Urinary bladder (tissue), 3 donors: ENCODE measurements at regions not wholly inside any gene's neighbourhood (a gene's known extent, or its start where the extent isn't known, plus 50 kb on each side); places are given as distances from the start of the nearest gene placed in this dataset.
"Not testable (repeated sequence)": the region's sequence is repeated elsewhere in the genome, so short reads cannot be mapped to it uniquely, and the experiment has no call there.

Source experiments
- DNase-seq: peaks from one replicate; pipeline ENCODE4 v3.0.0-alpha.2; 2015; ENCODE audit errors: extremely low spot score
- H3K27ac ChIP-seq: one replicate; pipeline ENCODE4 v1.5.1; 2013; ENCODE audit warnings: low read depth, mild to moderate bottlenecking, moderate library complexity
- H3K36me3 ChIP-seq: one replicate; pipeline ENCODE4 v1.6.1; 2013; ENCODE audit warnings: mild to moderate bottlenecking, moderate library complexity; ENCODE audit not compliant: insufficient read depth
- H3K4me1 ChIP-seq: one replicate; pipeline ENCODE4 v1.6.1; 2013; ENCODE audit warnings: mild to moderate bottlenecking, moderate library complexity; ENCODE audit not compliant: insufficient read depth
- H3K4me3 ChIP-seq: one replicate; pipeline ENCODE4 v1.5.1; 2013; ENCODE audit warnings: low read depth, low read length
- WGBS: extraction: QIAGEN DNeasy Blood & Tissue Kit; methylation state at CpG from one replicate; pipeline ENCODE4 v1.1.7; 2013; 5-methylcytosine and 5-hydroxymethylcytosine counted together
- donor health status: healthy with polysubstance abuse.
- donor health status: healthy.

GRCh38 chr12:66800046-66800445, 121.2 kb upstream of the GRIP1 start:
- Histone ChIP-seq H3K4me1 (no peaks in the 10 kb centered on the region), H3K27ac (no peak overlapping the region), H3K36me3 (no peaks in the 10 kb centered on the region), H3K4me3 (no peak overlapping the region)
- WGBS, result 78% methylated on average over 1 of the region's 1 CpG
- no peak for DNase-seq

GRCh38 chr12:66803930-66804329, 125.1 kb upstream of the GRIP1 start:
- no peak overlapping the region for H3K27ac ChIP-seq
- no peak for DNase-seq
- H3K36me3 ChIP-seq, result no peaks in the 10 kb centered on the region
- no peak overlapping the region for H3K4me3 ChIP-seq
- H3K4me1 ChIP-seq, result no peaks in the 10 kb centered on the region
- 45% methylated on average over 14 of the region's 14 CpGs for WGBS

- Histone ChIP-seq H3K27ac (no peak overlapping the region), H3K36me3 (no peaks in the 10 kb centered on the region), H3K4me1 (no peaks in the 10 kb centered on the region), H3K4me3 (no peak overlapping the region)
- DNase-seq, result no peak
- 61% methylated on average over 6 of the region's 6 CpGs for WGBS
These were observed 125.7 kb upstream of the GRIP1 start for GRCh38 chr12:66804563-66804974.

GRCh38 chr12:66808606-66809005, 129.7 kb upstream of the GRIP1 start:
- Histone ChIP-seq H3K27ac (no peak overlapping the region), H3K4me3 (no peak overlapping the region), H3K4me1 (no peaks in the 10 kb centered on the region), H3K36me3 (no peaks in the 10 kb centered on the region)
- no peak for DNase-seq
- WGBS, result 72% methylated on average over 1 of the region's 1 CpG

- Histone ChIP-seq H3K27ac (no peak overlapping the region), H3K36me3 (no peaks in the 10 kb centered on the region), H3K4me1 (no peaks in the 10 kb centered on the region), H3K4me3 (no peak overlapping the region)
- DNase-seq, result no peak
- 69% methylated on average over 2 of the region's 2 CpGs for WGBS
These were observed 134.4 kb upstream of the GRIP1 start for GRCh38 chr12:66813137-66813892.

- DNase-seq, result no peak
- H3K4me3 ChIP-seq, result no peak overlapping the region
- no peaks in the 10 kb centered on the region for H3K4me1 ChIP-seq
- no peaks in the 10 kb centered on the region for H3K36me3 ChIP-seq
- no peak overlapping the region for H3K27ac ChIP-seq
These were observed 140.7 kb upstream of the GRIP1 start for GRCh38 chr12:66819587-66819986.

- DNase-seq, result no peak
- Histone ChIP-seq H3K27ac (no peak overlapping the region), H3K36me3 (no peaks in the 10 kb centered on the region), H3K4me3 (no peak overlapping the region), H3K4me1 (no peaks in the 10 kb centered on the region)
These were observed 144.1 kb upstream of the GRIP1 start for GRCh38 chr12:66822961-66823360.

- Histone ChIP-seq H3K4me3 (no peak overlapping the region), H3K36me3 (no peaks in the 10 kb centered on the region), H3K27ac (peak overlapping the region; percentile 28), H3K4me1 (no peaks in the 10 kb centered on the region)
- WGBS, result 58% methylated on average over 5 of the region's 5 CpGs
- DNase-seq, result peak; percentile 65
These were observed 145.1 kb upstream of the GRIP1 start for GRCh38 chr12:66823857-66824570.

GRCh38 chr12:66825921-66826320, 147.0 kb upstream of the GRIP1 start:
- H3K4me1 ChIP-seq, H3K27ac ChIP-seq, DNase-seq, H3K36me3 ChIP-seq, H3K4me3 ChIP-seq: not testable (repeated sequence)
- 88% methylated on average over 2 of the region's 2 CpGs for WGBS

- 92% methylated on average over 3 of the region's 3 CpGs for WGBS
- H3K4me3 ChIP-seq, result no peak overlapping the region
- H3K36me3 ChIP-seq, result no peaks in the 10 kb centered on the region
- DNase-seq, result no peak
- H3K27ac ChIP-seq, result no peak overlapping the region
- H3K4me1 ChIP-seq, result no peaks in the 10 kb centered on the region
These were observed 150.9 kb upstream of the GRIP1 start for GRCh38 chr12:66829660-66830325.

GRCh38 chr12:66831495-66831894, 152.6 kb upstream of the GRIP1 start:
- 63% methylated on average over 4 of the region's 4 CpGs for WGBS
- H3K4me1 ChIP-seq, result no peaks in the 10 kb centered on the region

GRCh38 chr12:66832997-66833396, 154.1 kb upstream of the GRIP1 start:
- Histone ChIP-seq H3K4me3 (no peak overlapping the region), H3K27ac (no peak overlapping the region), H3K4me1 (no peaks in the 10 kb centered on the region), H3K36me3 (no peaks in the 10 kb centered on the region)
- no peak for DNase-seq
- 87% methylated on average over 2 of the region's 2 CpGs for WGBS

More at GRCh38 chr12:66831495-66831894, 152.6 kb upstream of the GRIP1 start:
- H3K4me3 ChIP-seq, result no peak overlapping the region
- no peak for DNase-seq
- H3K27ac ChIP-seq, result no peak overlapping the region
- H3K36me3 ChIP-seq, result no peaks in the 10 kb centered on the region

- no peaks in the 10 kb centered on the region for H3K4me1 ChIP-seq
- no peak overlapping the region for H3K4me3 ChIP-seq
- H3K36me3 ChIP-seq, result no peaks in the 10 kb centered on the region
- WGBS, result 0% methylated on average over 1 of the region's 1 CpG
- no peak overlapping the region for H3K27ac ChIP-seq
- no peak for DNase-seq
These were observed 157.9 kb upstream of the GRIP1 start for GRCh38 chr12:66836623-66837310.

- H3K4me1 ChIP-seq, result no peaks in the 10 kb centered on the region
- 91% methylated on average over 1 of the region's 1 CpG for WGBS
- no peak for DNase-seq
These were observed 158.4 kb upstream of the GRIP1 start for GRCh38 chr12:66837311-66837627.

More at GRCh38 chr12:66837311-66837627, 158.4 kb upstream of the GRIP1 start:
- Histone ChIP-seq H3K27ac (no peak overlapping the region), H3K36me3 (no peaks in the 10 kb centered on the region), H3K4me3 (no peak overlapping the region)
